NT2/D1 (cell line): ENCODE measurements at regions not wholly inside any gene's neighbourhood (a gene's known extent, or its start where the extent isn't known, plus 50 kb on each side); places are given as distances from the start of the nearest gene placed in this dataset.

ENCODE experiments used
- YY1 ChIP-seq: IDR thresholded peaks from 2 replicates; pipeline ENCODE4 v1.6.1; 2011; ENCODE audit not compliant: insufficient read length, insufficient read depth
- ZNF274 ChIP-seq: IDR thresholded peaks from 2 replicates; pipeline ENCODE4 v1.6.1; 2011; ENCODE audit warnings: mild to moderate bottlenecking, low read depth, low read length

GRCh38 chr2:38224821-38225437, 149.0 kb upstream of the CYP1B1 start:
- TF ChIP-seq ZNF274 (no peak), YY1 (no peak)
